Activated CD4-positive, alpha-beta T cell treated with anti-CD3 and anti-CD28 coated beads for 48 hours (primary cell): ENCODE measurements at regions not wholly inside any gene's neighbourhood (a gene's known extent, or its start where the extent isn't known, plus 50 kb on each side); places are given as distances from the start of the nearest gene placed in this dataset.
"Not testable (repeated sequence)": the region's sequence is repeated elsewhere in the genome, so short reads cannot be mapped to it uniquely, and the experiment has no call there.

Source experiments
- DNase-seq: peaks from one replicate; pipeline ENCODE4 v3.0.0-alpha.2; 2020

GRCh38 chr1:213484333-213484732 is 433.3 kb downstream of the RPS6KC1 start:
- DNase-seq: no peak

- no peak for DNase-seq
These were observed 433.7 kb downstream of the RPS6KC1 start for GRCh38 chr1:213484758-213485157.

- no peak for DNase-seq
These were observed 435.4 kb downstream of the RPS6KC1 start for GRCh38 chr1:213486488-213486887.

GRCh38 chr1:213491468-213491867 is 440.4 kb downstream of the RPS6KC1 start:
- no peak for DNase-seq

- DNase-seq: no peak
These were observed 441.4 kb downstream of the RPS6KC1 start for GRCh38 chr1:213492161-213493041.

GRCh38 chr1:213499444-213499843 is 448.4 kb downstream of the RPS6KC1 start:
- no peak for DNase-seq

- DNase-seq: no peak
These were observed 456.6 kb downstream of the RPS6KC1 start for GRCh38 chr1:213507472-213508223.

- DNase-seq: no peak
These were observed 460.1 kb downstream of the RPS6KC1 start for GRCh38 chr1:213511173-213511572.

GRCh38 chr1:213512316-213512715 is 461.3 kb downstream of the RPS6KC1 start:
- DNase-seq: no peak

- no peak for DNase-seq
These were observed 462.0 kb downstream of the RPS6KC1 start for GRCh38 chr1:213513006-213513405.

- DNase-seq: not testable (repeated sequence)
These were observed 463.6 kb downstream of the RPS6KC1 start for GRCh38 chr1:213514408-213515179.

- no peak for DNase-seq
These were observed 468.1 kb downstream of the RPS6KC1 start for GRCh38 chr1:213519098-213519497.

- no peak for DNase-seq
These were observed 466.6 kb upstream of the PROX1 start for GRCh38 chr1:213521206-213521605.

- DNase-seq: no peak
These were observed 463.9 kb upstream of the PROX1 start for GRCh38 chr1:213523781-213524398.

- DNase-seq: no peak
These were observed 461.5 kb upstream of the PROX1 start for GRCh38 chr1:213526306-213526705.

GRCh38 chr1:213530611-213531320 is 457.0 kb upstream of the PROX1 start:
- no peak for DNase-seq

- no peak for DNase-seq
These were observed 456.1 kb upstream of the PROX1 start for GRCh38 chr1:213531369-213532310.

GRCh38 chr1:213533125-213533524 is 454.6 kb upstream of the PROX1 start:
- no peak for DNase-seq

GRCh38 chr1:213535679-213536078 is 452.1 kb upstream of the PROX1 start:
- DNase-seq: no peak

GRCh38 chr1:213538251-213538650 is 449.5 kb upstream of the PROX1 start:
- no peak for DNase-seq

- no peak for DNase-seq
These were observed 448.3 kb upstream of the PROX1 start for GRCh38 chr1:213539464-213539863.
